MM.1S (cell line): ENCODE measurements at regions not wholly inside any gene's neighbourhood (a gene's known extent, or its start where the extent isn't known, plus 50 kb on each side); places are given as distances from the start of the nearest gene placed in this dataset.

Experiments used
- DNase-seq: peaks from one replicate; pipeline ENCODE4 v3.0.0-alpha.2; 2015
- H2AFZ ChIP-seq: fragments of 300-600 bp; sonication (generic); 2 replicates; pipeline ENCODE4 v1.6.0; 2016; ENCODE audit warnings: antibody characterized with exemption, low read length
- H3F3A ChIP-seq: fragments of 300-600 bp; sonication (generic); 2 replicates; pipeline ENCODE4 v1.6.1; 2016; ENCODE audit warnings: mild to moderate bottlenecking, antibody characterized with exemption, low read length, moderate library complexity, mixed read lengths; ENCODE audit not compliant: insufficient read depth
- H3K27ac ChIP-seq: fragments of 300-600 bp; sonication (generic); 2 replicates; pipeline ENCODE4 v1.5.1; 2016; ENCODE audit warnings: mild to moderate bottlenecking, low read length
- H3K27me3 ChIP-seq: fragments of 300-600 bp; sonication (generic); replicated peaks from 2 replicates; pipeline ENCODE4 v1.6.0; 2016; ENCODE audit warnings: low read length; ENCODE audit not compliant: insufficient read depth
- H3K36me3 ChIP-seq: fragments of 300-600 bp; sonication (generic); replicated peaks from 2 replicates; pipeline ENCODE4 v1.6.1; 2016; ENCODE audit warnings: mild to moderate bottlenecking, low read length, mixed read lengths; ENCODE audit not compliant: insufficient read depth
- H3K4me1 ChIP-seq: fragments of 300-600 bp; sonication (generic); 2 replicates; pipeline ENCODE4 v1.6.1; 2016; ENCODE audit warnings: low read length, mixed read lengths
- H3K4me2 ChIP-seq: fragments of 300-600 bp; sonication (generic); 2 replicates; pipeline ENCODE4 v1.6.0; 2016; ENCODE audit warnings: low read depth, low read length
- H3K4me3 ChIP-seq: fragments of 300-600 bp; sonication (generic); 2 replicates; pipeline ENCODE4 v1.5.1; 2016; ENCODE audit warnings: low read length, mixed read lengths
- H3K79me2 ChIP-seq: fragments of 300-600 bp; sonication (generic); 2 replicates; pipeline ENCODE4 v1.6.1; 2016; ENCODE audit warnings: mixed run types, low read length, mixed read lengths
- H3K9ac ChIP-seq: fragments of 300-600 bp; sonication (generic); 2 replicates; pipeline ENCODE4 v1.6.1; 2016; ENCODE audit warnings: low read length, mixed read lengths
- H3K9me2 ChIP-seq: fragments of 300-600 bp; sonication (generic); replicated peaks from 2 replicates; pipeline ENCODE4 v1.6.1; 2016; ENCODE audit warnings: mild to moderate bottlenecking, low read length, mixed read lengths; ENCODE audit not compliant: insufficient read depth
- H3K9me3 ChIP-seq: fragments of 300-600 bp; sonication (generic); replicated peaks from 2 replicates; pipeline ENCODE4 v1.6.1; 2016; ENCODE audit warnings: mild to moderate bottlenecking, low read length, mixed read lengths; ENCODE audit not compliant: insufficient read depth
- H4K20me1 ChIP-seq: fragments of 300-600 bp; sonication (generic); 2 replicates; pipeline ENCODE4 v1.6.1; 2016; ENCODE audit warnings: mild to moderate bottlenecking, low read length, moderate library complexity, mixed read lengths; ENCODE audit not compliant: insufficient read depth
- CTCF ChIP-seq: fragments of 300-600 bp; sonication (generic); IDR thresholded peaks from 2 replicates; pipeline ENCODE4 v1.5.1; 2016; ENCODE audit warnings: antibody characterized with exemption, low read length, mixed read lengths
- EZH2 ChIP-seq: fragments of 300-600 bp; sonication (generic); optimal IDR thresholded peaks from 2 replicates; pipeline ENCODE3; 2017; ENCODE audit warnings: low read depth, mild to moderate bottlenecking, antibody characterized with exemption, low read length, mixed read lengths
- EZH2phosphoT487 ChIP-seq: fragments of 300-600 bp; sonication (generic); IDR thresholded peaks from 2 replicates; pipeline ENCODE4 v1.6.1; 2018; ENCODE audit warnings: antibody characterized with exemption, low read length

- Histone ChIP-seq H3K79me2 (no peaks in the 10 kb centered on the region), H3K9me2 (no peaks in the 10 kb centered on the region), H3K27ac (no peak overlapping the region), H3F3A (no peaks in the 10 kb centered on the region), H3K4me2 (no peak overlapping the region), H4K20me1 (no peaks in the 10 kb centered on the region), H3K9me3 (no peaks in the 10 kb centered on the region), H3K4me1 (no peaks in the 10 kb centered on the region), H3K27me3 (no peaks in the 10 kb centered on the region), H3K9ac (no peak overlapping the region), H3K36me3 (no peaks in the 10 kb centered on the region), H3K4me3 (no peak overlapping the region), H2AFZ (no peak overlapping the region)
- DNase-seq, result no peak
- TF ChIP-seq EZH2 (no peak), CTCF (no peak)
Observed at GRCh38 chr14:22313172-22313801, 275.7 kb downstream of the DAD1 start.

GRCh38 chr14:22311636-22312035, 277.4 kb downstream of the DAD1 start:
- Histone ChIP-seq H3K4me1 (no peaks in the 10 kb centered on the region), H3K79me2 (no peaks in the 10 kb centered on the region), H3K4me2 (no peak overlapping the region), H2AFZ (no peak overlapping the region), H3F3A (no peaks in the 10 kb centered on the region), H3K9me3 (no peaks in the 10 kb centered on the region), H3K27me3 (no peaks in the 10 kb centered on the region), H3K4me3 (no peak overlapping the region), H3K9ac (no peak overlapping the region), H3K36me3 (no peaks in the 10 kb centered on the region), H3K27ac (no peak overlapping the region), H3K9me2 (no peaks in the 10 kb centered on the region), H4K20me1 (no peaks in the 10 kb centered on the region)
- no peak for DNase-seq
- no peak for TF ChIP-seq EZH2phosphoT487
- TF ChIP-seq CTCF, result no peak
- no peak for TF ChIP-seq EZH2

- TF ChIP-seq CTCF (no peak), EZH2 (no peak), EZH2phosphoT487 (no peak)
- H3K4me3 ChIP-seq, result no peak overlapping the region
Observed at GRCh38 chr14:22305607-22306006, 283.4 kb downstream of the DAD1 start.

More at GRCh38 chr14:22305607-22306006, 283.4 kb downstream of the DAD1 start:
- no peaks in the 10 kb centered on the region for H3K79me2 ChIP-seq
- H3K9ac ChIP-seq, result no peak overlapping the region
- H3K36me3 ChIP-seq, result no peaks in the 10 kb centered on the region
- no peaks in the 10 kb centered on the region for H3K9me2 ChIP-seq
- no peak for DNase-seq
- no peaks in the 10 kb centered on the region for H3K27me3 ChIP-seq
- no peak overlapping the region for H2AFZ ChIP-seq
- H3K9me3 ChIP-seq, result no peaks in the 10 kb centered on the region
- no peak overlapping the region for H3K27ac ChIP-seq
- no peaks in the 10 kb centered on the region for H3K4me1 ChIP-seq
- H4K20me1 ChIP-seq, result no peaks in the 10 kb centered on the region
- H3F3A ChIP-seq, result no peaks in the 10 kb centered on the region
- H3K4me2 ChIP-seq, result no peak overlapping the region
